Erythroblast (primary cell): ENCODE measurements at regions not wholly inside any gene's neighbourhood (a gene's known extent, or its start where the extent isn't known, plus 50 kb on each side); places are given as distances from the start of the nearest gene placed in this dataset.

ENCODE experiments used
- GATA1 ChIP-seq: IDR thresholded peaks from 2 replicates; pipeline ENCODE4 v1.6.1; 2011; ENCODE audit warnings: low read depth, mild to moderate bottlenecking, control low read depth, low read length, moderate library complexity
- POLR2A ChIP-seq: IDR thresholded peaks from 2 replicates; pipeline ENCODE4 v1.6.1; 2011; ENCODE audit warnings: mild to moderate bottlenecking, low read length

DNA sequence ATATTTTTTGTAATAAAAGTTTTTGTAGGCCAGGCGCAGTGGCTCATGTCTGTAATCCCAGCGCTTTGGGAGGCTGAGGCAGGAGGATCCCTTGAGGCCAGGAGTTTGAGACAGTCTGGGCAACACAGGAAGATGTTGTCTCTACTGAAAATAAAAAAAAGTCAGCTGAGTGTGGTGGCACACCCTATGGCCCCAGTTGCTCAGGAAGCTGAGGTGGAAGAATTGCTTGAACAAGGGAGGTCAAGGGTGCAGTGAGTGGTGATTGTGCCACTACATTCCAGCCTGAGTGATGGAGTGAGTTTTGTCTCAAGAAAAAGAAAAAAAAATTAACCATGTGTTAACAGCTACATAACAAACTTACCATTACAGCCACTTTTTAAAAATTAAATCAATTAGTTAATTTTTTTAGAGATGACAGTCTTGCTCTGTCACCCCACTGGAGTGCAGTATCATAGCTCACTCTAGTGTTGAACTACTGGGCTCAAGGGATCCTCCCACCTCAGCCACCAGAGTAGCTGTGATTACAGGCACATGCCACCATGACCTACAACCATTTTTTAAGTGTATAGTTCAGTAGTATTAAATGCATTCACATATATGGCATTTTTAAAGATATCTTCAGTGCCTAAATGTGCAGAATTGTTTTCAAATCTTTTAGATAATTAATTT, 67.2 kb upstream of the ACYP2 start:
- TF ChIP-seq GATA1 (no peak), POLR2A (no peak)
